GM19397 (cell line): ENCODE measurements at regions not wholly inside any gene's neighbourhood (a gene's known extent, or its start where the extent isn't known, plus 50 kb on each side); places are given as distances from the start of the nearest gene placed in this dataset.

ENCODE experiments used
- ATAC-seq: cut with Tn5 transposase; IDR thresholded peaks from one replicate; pipeline ENCODE4 v1.9.1; 2021; ENCODE audit warnings: mild to moderate bottlenecking, moderate library complexity; ENCODE audit not compliant: unreplicated experiment

- no peak for ATAC-seq
Measured at GRCh38 chr4:4695497-4695896, 153.6 kb upstream of the STX18 start.

- no peak for ATAC-seq
Measured at GRCh38 chr4:4694827-4695226, 153.0 kb upstream of the STX18 start.

GRCh38 chr4:4694296-4694772 lies 152.5 kb upstream of the STX18 start:
- no peak for ATAC-seq

GRCh38 chr4:4693755-4694295 lies 152.0 kb upstream of the STX18 start:
- ATAC-seq = no peak

GRCh38 chr4:4693258-4693657 lies 151.4 kb upstream of the STX18 start:
- ATAC-seq = no peak

- ATAC-seq = no peak
Measured at GRCh38 chr4:4690854-4691253, 149.0 kb upstream of the STX18 start.

- ATAC-seq = no peak
Measured at GRCh38 chr4:4689694-4690440, 148.0 kb upstream of the STX18 start.

GRCh38 chr4:4687935-4688727 lies 146.3 kb upstream of the STX18 start:
- ATAC-seq = no peak

- ATAC-seq = no peak
Measured at GRCh38 chr4:4687100-4687499, 145.3 kb upstream of the STX18 start.

- no peak for ATAC-seq
Measured at GRCh38 chr4:4685810-4686795, 144.3 kb upstream of the STX18 start.

- no peak for ATAC-seq
Measured at GRCh38 chr4:4681653-4682052, 139.8 kb upstream of the STX18 start.

GRCh38 chr4:4680758-4681157 lies 138.9 kb upstream of the STX18 start:
- no peak for ATAC-seq

- no peak for ATAC-seq
Measured at GRCh38 chr4:4680243-4680642, 138.4 kb upstream of the STX18 start.

- no peak for ATAC-seq
Measured at GRCh38 chr4:4677556-4678522, 136.0 kb upstream of the STX18 start.

GRCh38 chr4:4675641-4676040 lies 133.8 kb upstream of the STX18 start:
- no peak for ATAC-seq

- ATAC-seq = no peak
Measured at GRCh38 chr4:4675051-4675581, 133.3 kb upstream of the STX18 start.

GRCh38 chr4:4673070-4673469 lies 131.2 kb upstream of the STX18 start:
- ATAC-seq = no peak

- ATAC-seq = no peak
Measured at GRCh38 chr4:4672402-4672801, 130.6 kb upstream of the STX18 start.

- ATAC-seq = no peak
Measured at GRCh38 chr4:4671774-4672349, 130.0 kb upstream of the STX18 start.
